ENCODE measurements at regions not wholly inside any gene's neighbourhood (a gene's known extent, or its start where the extent isn't known, plus 50 kb on each side); places are given as distances from the start of the nearest gene placed in this dataset.
"Not testable (repeated sequence)": the region's sequence is repeated elsewhere in the genome, so short reads cannot be mapped to it uniquely, and the experiment has no call there.

DNA sequence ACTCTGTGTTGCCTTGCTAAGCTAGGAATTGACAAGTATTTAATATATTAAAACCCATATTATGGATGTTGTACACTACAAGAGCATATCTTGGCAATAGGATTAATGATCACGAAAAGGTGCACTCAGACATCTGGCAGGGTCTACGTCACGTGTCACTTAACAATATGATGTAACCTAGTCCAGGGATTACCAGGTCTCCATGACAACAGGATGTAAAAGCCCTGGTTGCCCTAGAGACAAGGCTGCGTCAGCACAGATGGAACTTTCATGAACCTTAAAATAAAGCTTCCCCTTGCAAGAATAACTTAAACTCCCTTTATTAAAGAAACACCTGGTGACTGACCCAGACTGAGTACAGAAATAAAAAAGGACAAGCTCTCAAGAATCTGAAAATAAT is 717.8 kb downstream of the CDH18 start:
- DNase-seq, result peak; percentile 6 to 12

DNA sequence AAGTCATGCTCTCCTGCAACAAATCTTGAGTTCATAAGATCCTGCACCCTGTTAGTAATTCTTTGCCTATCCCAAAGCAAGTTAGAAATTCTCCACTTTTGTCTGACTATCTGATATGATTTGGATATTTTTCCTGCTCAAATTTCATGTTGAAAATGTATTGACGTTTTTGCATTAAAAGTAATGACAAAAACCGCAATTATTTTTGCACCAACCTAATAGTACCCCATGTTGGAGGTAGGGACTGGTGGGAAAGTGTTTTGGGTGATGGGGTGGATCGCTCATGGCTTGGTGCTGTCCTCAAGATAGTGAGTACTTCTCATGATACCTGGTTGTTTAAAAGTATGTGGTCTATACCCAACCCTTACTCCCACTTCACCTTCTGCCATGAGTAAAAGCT is 713.4 kb downstream of the CDH18 start:
- no peak for DNase-seq

DNA sequence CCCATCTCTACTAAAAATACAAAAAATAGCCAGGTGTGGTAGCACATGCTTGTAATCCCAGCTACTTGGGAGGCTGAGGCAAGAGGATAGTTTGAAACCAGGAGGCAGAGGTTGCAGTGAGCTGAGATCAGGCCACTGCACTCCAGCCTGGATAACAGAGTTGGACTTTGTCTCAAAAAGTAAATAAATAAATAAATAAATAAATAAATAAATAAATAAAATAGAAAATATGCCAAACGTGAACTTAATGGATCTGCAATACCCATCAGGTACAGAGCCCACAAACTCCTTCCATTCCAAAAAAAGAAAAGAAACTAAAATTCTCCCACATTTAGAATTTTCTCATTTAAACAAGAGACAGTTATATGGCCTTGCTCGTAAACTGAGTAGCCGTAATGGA is 702.7 kb downstream of the CDH18 start:
- no peak for DNase-seq

DNA sequence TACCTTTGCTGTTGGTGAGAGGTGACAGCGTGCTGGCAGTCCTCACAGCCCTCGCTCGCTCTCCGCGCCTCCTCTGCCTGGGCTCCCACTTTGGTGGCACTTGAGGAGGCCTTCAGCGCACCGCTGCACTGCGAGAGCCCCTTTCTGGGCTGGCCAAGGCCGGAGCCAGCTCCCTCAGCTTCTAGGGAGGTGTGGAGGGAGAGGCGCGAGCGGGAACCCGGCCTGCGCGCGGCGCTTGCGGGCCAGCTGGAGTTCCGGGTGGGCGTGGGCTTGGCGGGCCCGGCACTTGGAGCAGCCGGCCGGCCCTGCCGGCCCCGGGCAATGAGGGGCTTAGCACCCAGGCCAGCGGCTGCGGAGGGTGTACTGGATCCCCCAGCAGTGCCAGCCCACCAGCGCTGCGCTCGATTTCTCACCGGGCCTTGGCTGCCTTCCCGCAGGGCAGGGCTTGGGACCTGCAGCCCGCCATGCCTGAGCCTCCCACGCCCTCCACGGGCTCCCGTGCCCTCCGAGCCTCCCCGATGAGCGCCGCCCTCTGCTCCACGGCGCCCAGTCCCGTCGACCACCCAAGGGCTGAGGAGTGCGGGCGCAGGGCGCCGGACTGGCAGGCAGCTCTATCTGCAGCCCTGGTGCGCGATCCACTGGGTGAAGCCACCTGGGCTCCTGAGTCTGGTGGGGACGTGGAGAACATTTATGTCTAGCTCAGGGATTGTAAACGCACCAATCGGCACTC is 700.3 kb downstream of the CDH18 start:
- DNase-seq, result not testable (repeated sequence)

DNA sequence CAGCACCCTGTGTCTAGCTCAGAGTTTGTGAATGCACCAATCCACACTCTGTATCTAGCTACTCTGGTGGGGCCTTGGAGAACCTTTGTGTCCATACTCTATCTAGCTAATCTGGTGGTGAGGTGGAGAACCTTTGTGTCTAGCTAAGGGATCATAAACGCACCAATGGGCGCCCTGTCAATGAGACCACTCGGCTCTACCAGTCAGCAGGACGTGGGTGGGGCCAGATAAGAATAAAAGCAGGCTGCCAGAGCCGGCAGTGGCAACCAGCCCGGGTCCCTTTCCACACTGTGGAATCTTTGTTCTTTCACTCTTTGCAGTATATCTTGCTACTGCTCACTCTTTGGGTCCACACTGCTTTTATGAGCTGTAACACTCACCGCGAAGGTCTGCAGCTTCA is 699.7 kb downstream of the CDH18 start:
- DNase-seq, result not testable (repeated sequence)

DNA sequence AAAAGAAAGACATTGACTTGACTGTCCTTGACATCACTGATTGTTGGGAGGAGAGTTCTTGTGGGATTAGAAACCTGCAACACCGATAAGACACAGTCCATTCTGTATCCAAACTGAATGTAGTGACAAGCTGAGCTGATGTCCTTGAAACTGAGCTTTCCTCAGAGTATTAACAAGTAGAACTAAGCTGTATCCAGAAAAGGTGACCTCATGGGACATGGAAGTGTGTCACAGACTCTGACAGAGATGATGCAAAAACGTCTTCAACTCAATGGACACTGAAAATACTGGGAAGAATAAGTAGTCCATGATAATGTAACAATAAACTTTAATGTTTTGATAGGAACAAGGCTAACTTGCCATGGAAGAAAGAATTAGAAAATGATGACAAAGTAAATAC is 690.1 kb downstream of the CDH18 start:
- DNase-seq, result no peak

DNA sequence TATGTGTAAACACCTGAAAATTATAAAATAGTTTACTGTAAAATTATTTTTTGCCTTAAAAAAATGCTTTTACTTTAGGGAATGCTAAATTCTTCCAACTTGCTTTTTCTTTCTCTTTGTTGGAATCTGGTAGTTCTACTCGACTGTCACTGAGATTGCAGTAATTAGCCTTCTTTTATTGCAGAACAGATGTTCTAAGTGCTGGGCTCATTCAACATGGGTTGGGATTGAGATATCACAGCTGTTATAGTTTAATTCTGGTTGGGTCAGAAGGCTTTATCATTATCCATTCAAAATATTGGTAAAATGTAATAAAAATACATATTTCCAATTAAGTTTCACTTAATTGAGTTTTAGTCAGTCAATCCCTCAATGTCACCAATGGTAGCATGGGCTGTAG is 686.7 kb downstream of the CDH18 start:
- no peak for DNase-seq

DNA sequence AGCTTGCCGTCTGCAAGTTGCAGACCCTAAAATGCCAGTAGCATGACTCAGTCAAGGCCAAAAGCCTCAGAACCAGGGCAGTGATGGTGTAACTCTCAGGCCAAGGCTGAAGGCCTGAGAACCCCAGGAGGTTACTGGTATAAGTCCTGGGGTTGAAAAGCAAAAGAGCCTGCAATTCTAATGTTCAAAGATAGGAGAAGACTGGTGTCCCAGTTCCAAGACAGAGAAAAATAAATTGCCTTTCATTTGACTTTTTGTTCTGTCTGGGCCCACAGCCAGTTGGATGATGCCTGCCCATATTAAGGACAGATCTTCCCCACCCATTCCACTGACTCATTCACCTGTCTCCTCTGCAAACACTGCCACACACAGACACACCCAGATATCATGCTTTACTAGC is 673.2 kb downstream of the CDH18 start:
- DNase-seq, result peak in 1 of 2 experiments; percentile 31

DNA sequence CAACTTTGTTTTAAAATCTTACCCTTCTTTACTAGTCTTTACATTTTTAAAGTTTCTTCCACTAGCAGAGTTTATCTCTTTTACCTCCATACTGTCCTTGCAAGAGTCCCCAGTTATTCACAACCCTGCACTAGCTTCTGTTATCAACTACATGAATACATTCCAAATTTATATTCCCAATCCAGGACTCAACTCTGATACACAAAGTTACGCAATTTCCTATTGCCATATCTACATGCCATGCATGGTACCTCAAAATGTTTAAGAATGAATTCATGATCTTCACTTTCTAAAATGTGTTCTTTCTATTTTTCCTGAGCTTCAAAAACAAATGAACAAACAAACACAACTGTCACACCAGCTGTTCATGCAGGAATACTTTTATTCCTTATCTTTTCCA is 668.7 kb downstream of the CDH18 start:
- no peak for DNase-seq

DNA sequence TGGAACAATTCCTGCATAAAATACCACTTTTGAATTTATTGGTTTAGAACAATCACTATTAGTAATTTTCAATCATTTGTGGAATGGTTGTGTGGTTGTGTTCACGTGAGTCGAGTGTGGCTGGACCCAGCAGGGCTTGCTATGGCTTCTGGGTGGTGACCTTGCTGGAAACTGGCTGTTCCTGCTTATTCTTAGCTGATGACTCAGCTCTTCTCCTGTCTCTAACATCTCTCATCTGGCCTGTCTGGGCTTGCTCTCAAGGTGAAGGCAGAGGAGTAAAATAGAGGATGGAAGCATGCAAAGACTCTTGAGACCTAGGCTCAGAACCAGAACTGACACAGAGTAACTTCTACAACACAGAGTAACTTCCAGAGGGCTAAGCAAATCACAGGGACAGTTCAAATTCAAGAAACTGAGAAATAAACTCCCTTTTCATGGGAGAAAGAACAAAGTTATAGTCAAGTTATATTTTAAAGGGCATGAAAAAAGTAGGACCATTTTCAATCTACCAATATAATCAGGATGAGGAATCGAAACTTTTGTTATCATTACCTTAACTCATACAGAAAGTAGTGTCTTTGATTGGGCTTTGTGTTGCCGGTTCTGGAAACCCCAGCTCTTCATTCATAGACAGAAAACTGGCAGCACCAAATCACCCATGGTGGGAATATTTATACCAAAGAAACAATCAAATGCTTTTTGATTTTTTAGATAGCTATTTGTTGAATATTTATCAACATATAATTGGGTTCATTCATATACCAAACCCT is 665.1 kb downstream of the CDH18 start:
- DNase-seq, result peak; percentile 17 to 36

DNA sequence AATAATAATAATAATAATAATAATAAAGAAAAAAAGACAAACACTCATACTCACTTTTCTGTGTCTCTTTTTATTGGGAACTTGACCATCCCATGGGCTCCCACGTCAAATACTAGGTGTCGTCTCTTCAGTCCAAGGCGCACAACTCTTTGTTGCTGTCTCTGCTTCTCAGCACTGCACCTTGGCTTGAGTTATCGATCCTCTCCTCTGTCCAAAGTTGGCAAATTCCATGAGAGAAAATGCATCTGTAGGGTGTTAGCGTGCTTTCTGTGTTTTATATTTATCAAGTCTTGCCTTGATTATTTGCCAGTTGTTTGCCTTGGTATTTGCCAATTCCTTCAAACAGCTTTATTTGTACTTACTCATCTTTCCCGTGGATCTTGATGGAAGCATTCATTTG is 653.7 kb downstream of the CDH18 start:
- DNase-seq, result no peak

DNA sequence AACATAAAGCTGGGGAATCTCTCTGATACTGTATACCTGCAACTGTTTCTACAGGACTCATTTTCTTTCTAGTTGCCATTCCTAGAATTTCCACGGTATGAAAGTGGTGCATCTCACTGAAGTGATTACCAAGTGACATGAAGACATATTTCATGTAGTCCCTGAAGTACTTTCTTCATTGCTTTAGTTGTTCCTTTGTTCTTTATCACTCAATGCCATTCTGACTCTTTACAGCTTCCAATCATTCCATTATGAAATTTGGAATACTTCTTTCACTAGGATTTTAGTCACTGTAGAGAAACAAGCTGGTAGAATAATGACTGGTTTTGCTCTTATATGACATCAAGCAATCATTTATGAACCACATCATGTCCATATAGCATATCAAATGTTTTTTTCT is 645.1 kb downstream of the CDH18 start:
- no peak for DNase-seq

DNA sequence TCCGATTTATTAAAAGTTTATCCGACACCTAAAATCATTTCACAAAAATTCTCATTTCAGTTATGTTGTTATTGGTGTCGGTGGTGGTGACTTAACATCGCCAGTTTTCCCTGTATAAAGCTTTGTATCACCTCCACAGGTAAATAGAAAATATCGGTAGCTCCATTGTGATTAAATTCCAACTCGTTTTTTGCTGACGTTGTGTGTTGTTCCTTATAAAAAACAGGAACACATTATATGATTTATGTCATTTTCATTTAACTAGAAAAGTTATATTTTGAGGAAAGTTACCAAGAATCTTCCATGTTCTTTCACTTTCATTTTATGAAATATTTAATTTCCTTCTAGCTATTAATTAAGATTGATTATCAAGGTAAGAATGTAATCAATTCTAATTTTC is 635.9 kb downstream of the CDH18 start:
- no peak for DNase-seq

DNA sequence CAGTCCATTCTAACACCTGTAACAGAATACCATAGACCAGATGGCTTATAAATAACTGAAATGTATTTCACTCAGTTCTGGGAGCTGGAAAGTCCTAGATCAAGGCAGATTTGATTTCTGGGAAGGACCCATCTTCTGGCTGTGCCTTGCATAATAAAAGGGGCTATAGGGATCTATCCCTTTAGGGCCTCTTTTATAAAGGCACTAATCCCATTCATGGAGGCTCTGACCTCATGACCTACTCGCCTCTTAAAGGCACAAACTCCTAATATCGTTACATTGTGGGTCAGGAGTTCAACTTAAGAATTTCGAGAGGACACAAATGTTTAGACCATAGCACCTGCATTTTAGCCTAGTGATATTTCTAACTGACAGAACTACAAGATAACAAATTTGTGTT is 619.0 kb downstream of the CDH18 start:
- DNase-seq, result no peak

DNA sequence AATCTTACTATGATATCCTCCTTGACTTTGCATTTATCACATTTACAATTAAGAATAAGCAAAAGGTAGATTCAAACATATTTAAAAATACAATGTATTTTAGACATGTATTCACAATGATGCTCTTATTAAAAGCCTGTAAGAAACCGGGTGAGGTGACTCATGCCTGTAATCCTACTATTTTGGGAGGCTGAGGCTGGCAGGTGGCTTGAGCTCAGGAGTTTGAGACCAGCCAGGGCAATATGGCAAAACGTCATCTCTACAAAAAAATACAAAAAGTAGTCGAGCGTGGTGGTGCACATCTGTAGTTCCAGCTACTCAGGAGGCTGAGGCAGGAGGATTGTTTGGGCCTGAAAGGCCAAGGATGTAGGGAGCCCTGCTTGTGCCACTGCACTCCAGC is 618.4 kb downstream of the CDH18 start:
- no peak for DNase-seq

DNA sequence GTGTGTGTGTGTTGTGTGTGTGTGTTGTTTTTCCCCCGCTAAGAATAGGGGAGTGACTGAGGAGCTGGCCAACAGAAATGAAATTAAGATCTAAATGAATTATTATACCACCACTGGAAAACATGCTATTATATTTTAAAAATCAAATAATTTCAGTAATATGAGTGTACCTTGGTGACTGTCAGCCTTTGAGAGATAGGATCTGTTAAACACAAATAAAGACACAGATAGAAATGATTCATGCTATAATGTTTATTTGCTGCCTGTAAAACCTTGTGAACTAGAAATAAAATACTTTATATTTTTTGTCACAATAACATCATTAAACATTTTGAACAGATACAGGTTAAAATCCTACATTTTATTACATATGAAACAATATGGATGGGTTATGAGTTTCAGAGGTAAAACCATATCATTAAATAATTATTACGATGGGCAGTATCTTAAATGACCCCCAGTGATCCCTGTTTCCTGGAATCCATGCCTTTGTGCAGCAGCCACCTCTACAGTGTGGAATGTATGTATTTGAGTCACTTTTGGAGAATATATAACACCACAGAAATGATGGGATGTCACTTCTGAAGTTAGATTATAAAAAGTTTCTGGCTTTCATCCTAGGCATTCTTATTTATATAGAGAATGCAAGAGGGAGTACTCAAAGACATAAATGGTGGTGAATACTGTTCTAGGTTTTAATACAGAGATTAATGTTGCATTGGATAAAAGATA is 617.2 kb downstream of the CDH18 start:
- DNase-seq, result no peak

DNA sequence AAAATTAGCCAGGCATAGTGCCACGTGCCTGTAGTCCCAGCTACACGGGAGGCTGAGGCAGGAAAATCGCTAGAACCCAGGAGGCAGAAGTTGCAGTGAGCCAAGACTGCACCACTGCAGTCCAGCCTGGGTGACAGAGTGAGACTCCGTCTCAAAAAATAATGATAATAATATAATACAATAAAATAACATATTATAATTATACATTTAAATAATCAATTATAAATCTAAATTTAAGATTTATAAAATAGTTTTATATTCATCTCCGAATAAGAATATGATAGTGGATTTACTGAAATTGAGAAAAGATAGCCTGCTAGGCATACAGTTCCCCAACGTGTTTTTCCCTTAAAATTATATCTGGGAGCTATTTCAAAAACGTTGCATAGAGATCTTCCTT is 599.6 kb downstream of the CDH18 start:
- DNase-seq, result no peak

DNA sequence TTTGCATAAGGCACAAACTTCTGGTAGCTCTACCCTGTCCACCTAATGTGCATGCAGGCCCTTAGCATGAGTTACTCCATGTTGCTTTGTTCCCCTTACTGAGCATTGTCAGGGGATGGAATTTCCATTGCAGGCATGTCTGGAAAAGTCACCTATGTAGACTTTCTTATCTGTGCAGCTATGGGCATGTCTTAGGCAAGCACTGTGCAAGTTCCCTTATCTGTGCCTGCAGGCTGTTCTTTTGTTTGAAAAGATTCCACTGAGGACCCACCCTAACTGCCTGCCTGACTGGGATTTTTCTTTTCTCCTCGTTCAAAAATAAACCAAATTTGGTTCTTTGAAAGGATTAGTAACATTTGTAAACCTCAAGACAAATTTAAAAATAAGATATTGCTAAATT is 587.0 kb downstream of the CDH18 start:
- DNase-seq, result no peak

DNA sequence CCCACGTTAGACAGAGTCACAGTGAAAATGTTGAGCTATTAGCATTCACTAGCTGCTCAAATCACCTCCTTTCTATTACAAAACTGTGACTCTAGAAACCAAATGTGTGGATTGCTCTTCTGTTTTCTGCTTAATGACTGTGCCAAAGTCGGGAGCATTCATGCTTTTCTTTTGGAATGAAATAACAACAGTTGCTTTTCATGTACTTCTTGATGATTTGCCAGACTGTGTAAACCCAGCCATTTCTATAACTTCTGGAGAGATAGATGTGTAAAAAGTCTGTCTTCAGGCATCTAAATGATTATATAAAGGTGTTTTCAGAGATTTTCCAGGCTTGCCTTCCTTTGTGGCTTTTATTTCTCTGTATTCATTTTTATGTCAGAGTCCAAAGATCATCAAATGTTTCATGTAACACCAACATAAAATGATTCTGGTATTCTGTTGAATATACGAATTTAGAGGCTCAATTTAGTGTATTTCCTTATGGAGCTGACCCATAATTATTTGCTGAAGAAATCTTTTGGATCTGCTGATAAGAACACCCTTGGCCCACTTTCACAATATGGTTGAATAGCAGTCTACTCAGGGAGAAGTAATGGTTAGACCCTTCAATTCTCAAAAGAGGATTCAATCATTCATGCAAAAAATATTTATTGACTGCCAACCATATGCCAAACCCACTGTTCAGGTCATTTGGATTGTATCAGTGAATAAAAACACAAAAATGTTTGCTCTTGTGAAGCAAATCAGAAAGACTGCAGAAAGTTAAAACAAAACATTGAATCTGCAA is 581.2 kb downstream of the CDH18 start:
- no peak for DNase-seq

DNA sequence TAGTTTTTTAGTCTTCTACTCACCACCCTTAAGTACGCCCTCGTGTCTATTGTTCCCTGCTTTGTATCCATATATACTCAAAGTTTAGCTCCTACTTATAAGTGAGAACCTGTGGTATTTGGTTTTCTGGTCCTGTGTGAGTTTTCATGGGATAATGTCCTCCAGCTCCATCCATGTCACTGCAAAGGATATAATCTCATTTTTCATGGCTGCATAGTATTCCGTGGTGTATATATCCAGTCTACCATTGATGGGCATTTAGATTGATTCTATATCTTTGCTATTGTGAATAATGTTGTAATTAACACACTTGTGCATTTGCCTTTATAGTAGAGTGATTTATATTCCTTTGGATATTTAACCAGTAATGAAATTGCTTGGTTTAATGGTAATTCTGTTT is 579.9 kb downstream of the CDH18 start:
- DNase-seq, result no peak

DNA sequence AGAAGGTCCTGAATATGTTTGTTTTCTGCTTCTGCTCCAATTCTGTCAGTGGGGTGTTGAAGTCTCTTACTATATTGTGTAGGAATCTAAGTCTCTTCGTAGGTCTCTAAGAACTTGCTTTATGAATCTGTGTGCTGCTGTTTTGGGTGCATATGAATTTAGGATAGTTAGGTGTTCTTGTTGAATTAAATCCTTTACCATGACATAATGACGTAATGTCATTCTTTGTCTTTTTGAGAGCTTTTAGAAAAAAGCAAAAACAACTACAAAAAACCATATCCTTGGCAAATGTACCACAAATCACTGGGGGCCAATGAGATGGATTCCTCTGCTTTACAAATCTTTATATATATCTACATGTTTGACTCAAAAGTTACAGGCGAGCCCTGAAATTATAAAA is 576.1 kb downstream of the CDH18 start:
- no peak for DNase-seq
